ENCODE measurements at regions not wholly inside any gene's neighbourhood (a gene's known extent, or its start where the extent isn't known, plus 50 kb on each side); places are given as distances from the start of the nearest gene placed in this dataset.

GRCh38 chr7:156069891-156070290, 257.6 kb upstream of the SHH start:
- TF ChIP-seq CTCF (IDR thresholded peaks at IDR 0.05 in 8 of 11, conservative IDR thresholded peaks at IDR 0.05 in 3 of 11) = no peak
- no peak for TF ChIP-seq POLR2AphosphoS5 (IDR thresholded peaks at IDR 0.05)
- TF ChIP-seq POLR2A (IDR thresholded peaks at IDR 0.05) = no peak
